ENCODE measurements at regions not wholly inside any gene's neighbourhood (a gene's known extent, or its start where the extent isn't known, plus 50 kb on each side); places are given as distances from the start of the nearest gene placed in this dataset.

DNA sequence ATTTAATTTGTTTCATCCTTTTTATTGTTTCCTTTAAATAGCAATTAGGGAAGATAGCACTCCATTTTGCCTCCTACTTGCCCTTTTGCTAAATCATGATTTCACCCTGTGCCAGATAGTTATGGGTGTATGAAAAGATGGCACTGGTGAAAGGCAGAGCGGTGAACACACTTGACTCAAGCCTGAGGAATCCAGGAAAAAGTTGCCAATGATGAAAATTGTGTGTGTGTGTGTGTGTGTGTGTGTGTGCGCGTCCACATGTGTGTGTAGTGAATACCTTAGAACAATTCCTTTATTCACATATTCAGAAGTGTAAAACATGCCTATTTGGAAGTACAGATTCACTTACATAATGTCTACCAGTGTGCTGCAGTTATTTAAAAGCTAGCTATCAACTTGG is 123.8 kb downstream of the PTCSC3 start:
- POLR2A ChIA-PET = no interaction called here
- Histone ChIP-seq H3K9ac (no peak overlapping the region), H3F3A (replicated peaks; ENCODE audit: insufficient read depth) (no peaks in the 10 kb centered on the region), H3K9me2 (no peaks in the 10 kb centered on the region), H3K9me3 (no peaks in the 10 kb centered on the region), H3K4me1 (ENCODE audit: control insufficient read depth in 1 of 2, insufficient read depth in 2 of 2, low read depth in 1 of 2, low read length in 1 of 2) (peaks cover 0 to 4% of the 10 kb centered on the region in 2 experiments; a peak in 2 of 4 replicates), H3K4me3 (ENCODE audit: low read depth in 2 of 2, low read length in 1 of 2) (no peak overlapping the region), H3K36me3 (replicated peaks in 1 of 2; ENCODE audit: control insufficient read depth in 1 of 2, insufficient read depth in 2 of 2, low read length in 1 of 2) (no peaks in the 10 kb centered on the region), H3K27ac (ENCODE audit: low read depth in 2 of 2, low read length in 1 of 2) (no peak overlapping the region), H3K27me3 (ENCODE audit: insufficient read depth) (peaks cover 4% of the 10 kb centered on the region; the same call in 1 of the 2 replicates), H3K4me2 (no peak overlapping the region), H3K79me2 (ENCODE audit: insufficient read depth) (no peaks in the 10 kb centered on the region), H4K20me1 (ENCODE audit: insufficient read depth) (no peaks in the 10 kb centered on the region), H2AFZ (ENCODE audit: low read depth) (no peak overlapping the region)
- CTCF ChIA-PET = interaction anchor here (6.6 kb wide), 1 partner anchor 17 kb away, joined by 38 read pairs; no protein-coding TSS in a partner anchor
- no peak for DNase-seq
- WGBS (ENCODE audit: low lambda C conversion rate) = 7% methylated on average over 3 of the region's 3 CpGs
- TF ChIP-seq ELF1 (IDR thresholded peaks at IDR 0.05) (no peak), FOXM1 (IDR thresholded peaks at IDR 0.05; ENCODE audit: low read depth) (no peak), MXI1 (IDR thresholded peaks at IDR 0.05; ENCODE audit: low read depth, low read length) (no peak), GATA2 (CRISPR knock-in tag; IDR thresholded peaks at IDR 0.05) (no peak), RFX5 (IDR thresholded peaks at IDR 0.05; ENCODE audit: low read length) (no peak), SIN3A (IDR thresholded peaks at IDR 0.05; ENCODE audit: borderline replicate concordance, low read depth, low read length) (no peak), RXRA (IDR thresholded peaks at IDR 0.05; ENCODE audit: borderline replicate concordance, low read depth) (no peak), YY1 (IDR thresholded peaks at IDR 0.05; ENCODE audit: low read depth) (no peak)
- TF ChIP-seq, protein P1, sequence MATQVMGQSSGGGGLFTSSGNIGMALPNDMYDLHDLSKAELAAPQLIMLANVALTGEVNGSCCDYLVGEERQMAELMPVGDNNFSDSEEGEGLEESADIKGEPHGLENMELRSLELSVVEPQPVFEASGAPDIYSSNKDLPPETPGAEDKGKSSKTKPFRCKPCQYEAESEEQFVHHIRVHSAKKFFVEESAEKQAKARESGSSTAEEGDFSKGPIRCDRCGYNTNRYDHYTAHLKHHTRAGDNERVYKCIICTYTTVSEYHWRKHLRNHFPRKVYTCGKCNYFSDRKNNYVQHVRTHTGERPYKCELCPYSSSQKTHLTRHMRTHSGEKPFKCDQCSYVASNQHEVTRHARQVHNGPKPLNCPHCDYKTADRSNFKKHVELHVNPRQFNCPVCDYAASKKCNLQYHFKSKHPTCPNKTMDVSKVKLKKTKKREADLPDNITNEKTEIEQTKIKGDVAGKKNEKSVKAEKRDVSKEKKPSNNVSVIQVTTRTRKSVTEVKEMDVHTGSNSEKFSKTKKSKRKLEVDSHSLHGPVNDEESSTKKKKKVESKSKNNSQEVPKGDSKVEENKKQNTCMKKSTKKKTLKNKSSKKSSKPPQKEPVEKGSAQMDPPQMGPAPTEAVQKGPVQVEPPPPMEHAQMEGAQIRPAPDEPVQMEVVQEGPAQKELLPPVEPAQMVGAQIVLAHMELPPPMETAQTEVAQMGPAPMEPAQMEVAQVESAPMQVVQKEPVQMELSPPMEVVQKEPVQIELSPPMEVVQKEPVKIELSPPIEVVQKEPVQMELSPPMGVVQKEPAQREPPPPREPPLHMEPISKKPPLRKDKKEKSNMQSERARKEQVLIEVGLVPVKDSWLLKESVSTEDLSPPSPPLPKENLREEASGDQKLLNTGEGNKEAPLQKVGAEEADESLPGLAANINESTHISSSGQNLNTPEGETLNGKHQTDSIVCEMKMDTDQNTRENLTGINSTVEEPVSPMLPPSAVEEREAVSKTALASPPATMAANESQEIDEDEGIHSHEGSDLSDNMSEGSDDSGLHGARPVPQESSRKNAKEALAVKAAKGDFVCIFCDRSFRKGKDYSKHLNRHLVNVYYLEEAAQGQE (IDR thresholded peaks at IDR 0.05; ENCODE audit: low read depth, low read length) = no peak

DNA sequence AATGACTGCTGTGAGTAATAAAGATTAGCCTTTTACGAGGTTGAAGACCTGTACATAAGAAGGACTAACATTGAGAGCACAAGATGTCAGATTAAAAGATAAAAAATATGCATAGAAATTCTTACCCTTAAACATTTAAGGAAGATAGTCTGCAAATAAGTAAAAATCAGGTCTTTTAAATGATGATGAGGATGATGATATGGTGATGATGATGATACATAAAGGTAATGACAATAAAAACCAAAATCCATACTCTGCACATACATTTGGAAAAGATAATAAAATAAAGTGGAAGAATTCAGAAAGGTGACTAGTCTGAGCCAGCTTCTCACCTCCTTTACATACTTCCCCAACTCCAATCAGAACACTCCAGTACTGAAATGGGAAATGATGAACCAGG is 124.5 kb downstream of the PTCSC3 start:
- no peaks in the 10 kb centered on the region for H3K36me3 ChIP-seq (replicated peaks in 1 of 2; ENCODE audit: control insufficient read depth in 1 of 2, insufficient read depth in 2 of 2, low read length in 1 of 2)
- H3K27me3 ChIP-seq (ENCODE audit: insufficient read depth) = peaks cover 4% of the 10 kb centered on the region; the same call in 1 of the 2 replicates
- H3K4me3 ChIP-seq (ENCODE audit: low read depth in 2 of 2, low read length in 1 of 2) = no peak overlapping the region
- no peaks in the 10 kb centered on the region for H3K9me2 ChIP-seq
- H3F3A ChIP-seq (replicated peaks; ENCODE audit: insufficient read depth) = no peaks in the 10 kb centered on the region
- WGBS (ENCODE audit: low lambda C conversion rate) = 2% methylated on average over 1 of the region's 1 CpG
- no peaks in the 10 kb centered on the region for H3K79me2 ChIP-seq (ENCODE audit: insufficient read depth)
- ChIA-PET POLR2A (no interaction called here), CTCF (interaction anchor here (6.6 kb wide), 1 partner anchor 18 kb away, joined by 38 read pairs; no protein-coding TSS in a partner anchor)
- H2AFZ ChIP-seq (ENCODE audit: low read depth) = no peak overlapping the region
- no peak overlapping the region for H3K4me2 ChIP-seq
- DNase-seq = no peak
- no peak overlapping the region for H3K9ac ChIP-seq
- H3K9me3 ChIP-seq = no peaks in the 10 kb centered on the region
- H4K20me1 ChIP-seq (ENCODE audit: insufficient read depth) = no peaks in the 10 kb centered on the region
- no peak overlapping the region for H3K27ac ChIP-seq (ENCODE audit: low read depth in 2 of 2, low read length in 1 of 2)
- peaks cover 0 to under 1% of the 10 kb centered on the region in 2 experiments; a peak in 1 of 4 replicates for H3K4me1 ChIP-seq (ENCODE audit: control insufficient read depth in 1 of 2, insufficient read depth in 2 of 2, low read depth in 1 of 2, low read length in 1 of 2)
- no peak for TF ChIP-seq YY1 (IDR thresholded peaks at IDR 0.05; ENCODE audit: low read depth)
- TF ChIP-seq POLR2AphosphoS5 (IDR thresholded peaks at IDR 0.05; ENCODE audit: low read depth, low read length) = no peak
- no peak for TF ChIP-seq GABPA (IDR thresholded peaks at IDR 0.05; ENCODE audit: low read depth)
- TF ChIP-seq RXRA (IDR thresholded peaks at IDR 0.05; ENCODE audit: borderline replicate concordance, low read depth) = no peak
- no peak for TF ChIP-seq FOXM1 (IDR thresholded peaks at IDR 0.05; ENCODE audit: low read depth)
- TF ChIP-seq MXI1 (IDR thresholded peaks at IDR 0.05; ENCODE audit: low read depth, low read length) = no peak
